Astrocyte (in vitro differentiated cells and primary cell): ENCODE measurements at regions not wholly inside any gene's neighbourhood (a gene's known extent, or its start where the extent isn't known, plus 50 kb on each side); places are given as distances from the start of the nearest gene placed in this dataset.

Experiments used
- DNase-seq: peaks from one replicate; pipeline ENCODE4 v3.0.0-alpha.2; 2010; ENCODE audit warnings: low read depth
- FAIRE-seq: peaks from 2 replicates; lab custom pipeline; 2011; peaks lifted over from hg19 to GRCh38; lab: Jason Lieb, UNC
- H2AFZ ChIP-seq: 2 replicates; pipeline ENCODE4 v1.6.0; 2012; ENCODE audit warnings: low read depth, low read length, inconsistent platforms
- H3K27ac ChIP-seq: 2 replicates; pipeline ENCODE4 v1.5.1; 2011; ENCODE audit warnings: low read depth, low read length, inconsistent platforms
- H3K27me3 ChIP-seq: 2 replicates; pipeline ENCODE4 v1.6.0; 2011; ENCODE audit warnings: low read length, inconsistent platforms; ENCODE audit not compliant: insufficient read depth
- H3K36me3 ChIP-seq: 2 replicates; pipeline ENCODE4 v1.5.1; 2011; ENCODE audit warnings: low read length, inconsistent platforms; ENCODE audit not compliant: insufficient read depth
- H3K4me1 ChIP-seq: 2 replicates; pipeline ENCODE4 v1.5.1; 2011; ENCODE audit warnings: low read length, inconsistent platforms; ENCODE audit not compliant: insufficient read depth
- H3K4me2 ChIP-seq: 2 replicates; pipeline ENCODE4 v1.6.0; 2012; ENCODE audit warnings: low read length, inconsistent platforms
- H3K4me3 ChIP-seq: 2 replicates; pipeline ENCODE4 v1.5.1; 2011; ENCODE audit warnings: low read depth, mild to moderate bottlenecking, low read length, inconsistent platforms; ENCODE audit not compliant: insufficient read depth
- H3K79me2 ChIP-seq: 2 replicates; pipeline ENCODE4 v1.6.0; 2012; ENCODE audit warnings: mild to moderate bottlenecking, low read length, inconsistent platforms; ENCODE audit not compliant: insufficient read depth
- H3K9ac ChIP-seq: 2 replicates; pipeline ENCODE4 v1.6.0; 2012; ENCODE audit warnings: mild to moderate bottlenecking, low read length, inconsistent platforms
- H3K9me3 ChIP-seq: 2 replicates; pipeline ENCODE4 v1.5.1; 2012; ENCODE audit warnings: low read depth, mild to moderate bottlenecking, low read length, inconsistent platforms; ENCODE audit not compliant: insufficient read depth
- H4K20me1 ChIP-seq: 2 replicates; pipeline ENCODE4 v1.6.0; 2012; ENCODE audit warnings: low read length, inconsistent platforms; ENCODE audit not compliant: insufficient read depth
- H3K27ac Mint-ChIP-seq: one replicate; pipeline ENCODE4 v1.8.0; 2021; ENCODE audit warnings: mild to moderate bottlenecking, mixed read lengths; ENCODE audit not compliant: unreplicated experiment
- H3K27me3 Mint-ChIP-seq: one replicate; pipeline ENCODE4 v1.8.0; 2021; ENCODE audit warnings: low read depth, mixed read lengths; ENCODE audit not compliant: unreplicated experiment
- H3K36me3 Mint-ChIP-seq: one replicate; pipeline ENCODE4 v1.8.0; 2021; ENCODE audit warnings: low read depth, mixed read lengths; ENCODE audit not compliant: unreplicated experiment
- H3K4me1 Mint-ChIP-seq: one replicate; pipeline ENCODE4 v1.8.0; 2021; ENCODE audit warnings: low read depth, mixed read lengths; ENCODE audit not compliant: unreplicated experiment
- H3K4me3 Mint-ChIP-seq: one replicate; pipeline ENCODE4 v1.8.0; 2021; ENCODE audit warnings: mild to moderate bottlenecking, moderate library complexity, mixed read lengths; ENCODE audit not compliant: unreplicated experiment
- H3K9me3 Mint-ChIP-seq: one replicate; pipeline ENCODE4 v1.8.0; 2021; ENCODE audit warnings: mild to moderate bottlenecking, mixed read lengths; ENCODE audit not compliant: unreplicated experiment
- EZH2 ChIP-seq: IDR thresholded peaks from 2 replicates; pipeline ENCODE4 v1.6.1; 2012; ENCODE audit warnings: mild to moderate bottlenecking, low read length, inconsistent platforms; ENCODE audit not compliant: insufficient read depth
- TF ChIP-seq, protein P1 (sequence below): IDR thresholded peaks from 2 replicates; pipeline ENCODE4 v1.5.1; 2011; ENCODE audit warnings: low read depth, mild to moderate bottlenecking, inconsistent platforms, low read length, moderate library complexity; ENCODE audit not compliant: insufficient read depth

DNA sequence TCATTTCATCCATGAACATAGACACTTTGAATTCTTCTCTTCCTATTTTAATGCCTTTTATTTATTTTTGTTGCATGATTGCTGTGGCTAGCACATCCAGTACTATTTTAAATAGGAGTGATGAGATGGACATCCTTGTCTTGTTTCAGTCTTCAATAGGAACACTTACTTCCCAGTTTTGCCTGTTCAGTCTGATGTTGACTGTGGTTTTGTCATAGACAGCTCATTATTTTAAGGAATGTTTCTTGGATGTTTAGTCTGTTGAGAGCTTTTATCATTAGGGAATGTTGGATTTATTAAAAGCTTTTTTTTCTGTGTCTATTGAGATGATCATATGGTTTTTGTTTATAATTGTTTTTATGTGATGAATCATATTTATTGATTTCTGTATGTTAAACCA lies 586.6 kb downstream of the SLITRK1 start:
- no peaks in the 10 kb centered on the region for H3K4me1 Mint-ChIP-seq
- no peak overlapping the region for H3K4me3 Mint-ChIP-seq
- Histone ChIP-seq H3K9ac (no peak overlapping the region), H3K9me3 (no peaks in the 10 kb centered on the region), H3K4me3 (no peak overlapping the region), H2AFZ (no peak overlapping the region), H4K20me1 (no peaks in the 10 kb centered on the region), H3K4me1 (no peaks in the 10 kb centered on the region), H3K36me3 (no peaks in the 10 kb centered on the region), H3K4me2 (no peak overlapping the region), H3K27ac (no peak overlapping the region), H3K79me2 (no peaks in the 10 kb centered on the region), H3K27me3 (no peaks in the 10 kb centered on the region)
- DNase-seq (no peak), FAIRE-seq (no peak)
- TF ChIP-seq, protein P1, sequence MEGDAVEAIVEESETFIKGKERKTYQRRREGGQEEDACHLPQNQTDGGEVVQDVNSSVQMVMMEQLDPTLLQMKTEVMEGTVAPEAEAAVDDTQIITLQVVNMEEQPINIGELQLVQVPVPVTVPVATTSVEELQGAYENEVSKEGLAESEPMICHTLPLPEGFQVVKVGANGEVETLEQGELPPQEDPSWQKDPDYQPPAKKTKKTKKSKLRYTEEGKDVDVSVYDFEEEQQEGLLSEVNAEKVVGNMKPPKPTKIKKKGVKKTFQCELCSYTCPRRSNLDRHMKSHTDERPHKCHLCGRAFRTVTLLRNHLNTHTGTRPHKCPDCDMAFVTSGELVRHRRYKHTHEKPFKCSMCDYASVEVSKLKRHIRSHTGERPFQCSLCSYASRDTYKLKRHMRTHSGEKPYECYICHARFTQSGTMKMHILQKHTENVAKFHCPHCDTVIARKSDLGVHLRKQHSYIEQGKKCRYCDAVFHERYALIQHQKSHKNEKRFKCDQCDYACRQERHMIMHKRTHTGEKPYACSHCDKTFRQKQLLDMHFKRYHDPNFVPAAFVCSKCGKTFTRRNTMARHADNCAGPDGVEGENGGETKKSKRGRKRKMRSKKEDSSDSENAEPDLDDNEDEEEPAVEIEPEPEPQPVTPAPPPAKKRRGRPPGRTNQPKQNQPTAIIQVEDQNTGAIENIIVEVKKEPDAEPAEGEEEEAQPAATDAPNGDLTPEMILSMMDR, result no peak
- no peak for TF ChIP-seq EZH2
- no peak overlapping the region for H3K27ac Mint-ChIP-seq
- H3K27me3 Mint-ChIP-seq, result no peaks in the 10 kb centered on the region
- no peaks in the 10 kb centered on the region for H3K9me3 Mint-ChIP-seq
- no peaks in the 10 kb centered on the region for H3K36me3 Mint-ChIP-seq

DNA sequence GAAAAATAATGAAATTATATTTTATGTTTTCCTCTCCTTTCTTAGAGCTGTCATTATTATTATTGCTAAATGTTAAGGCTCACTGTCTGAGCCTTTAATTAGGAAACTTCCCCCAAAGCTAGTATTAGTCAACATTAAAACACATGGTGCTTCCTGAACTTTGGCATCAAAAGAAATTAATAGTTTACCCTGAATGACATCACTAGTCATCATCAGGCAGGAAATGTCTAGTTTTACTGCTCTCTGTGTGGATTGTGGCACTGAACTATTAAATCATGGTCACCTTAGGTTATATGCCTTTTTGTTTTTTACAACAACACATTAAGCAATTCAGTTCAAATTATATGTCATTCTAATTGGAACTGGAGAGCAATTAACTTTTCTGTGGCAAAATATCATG lies 595.5 kb downstream of the SLITRK1 start:
- Mint-ChIP-seq H3K4me1 (no peaks in the 10 kb centered on the region), H3K9me3 (no peaks in the 10 kb centered on the region), H3K27me3 (no peaks in the 10 kb centered on the region), H3K27ac (no peak overlapping the region), H3K36me3 (no peaks in the 10 kb centered on the region), H3K4me3 (no peak overlapping the region)
- Histone ChIP-seq H3K36me3 (no peaks in the 10 kb centered on the region), H3K4me1 (no peaks in the 10 kb centered on the region), H3K79me2 (no peaks in the 10 kb centered on the region), H3K27me3 (no peaks in the 10 kb centered on the region), H3K27ac (no peak overlapping the region), H3K4me3 (no peak overlapping the region), H3K4me2 (no peak overlapping the region), H3K9me3 (no peaks in the 10 kb centered on the region), H4K20me1 (no peaks in the 10 kb centered on the region), H3K9ac (no peak overlapping the region), H2AFZ (no peak overlapping the region)
- no peak for DNase-seq
- no peak for FAIRE-seq
- no peak for TF ChIP-seq EZH2
- TF ChIP-seq, protein P1, result no peak

DNA sequence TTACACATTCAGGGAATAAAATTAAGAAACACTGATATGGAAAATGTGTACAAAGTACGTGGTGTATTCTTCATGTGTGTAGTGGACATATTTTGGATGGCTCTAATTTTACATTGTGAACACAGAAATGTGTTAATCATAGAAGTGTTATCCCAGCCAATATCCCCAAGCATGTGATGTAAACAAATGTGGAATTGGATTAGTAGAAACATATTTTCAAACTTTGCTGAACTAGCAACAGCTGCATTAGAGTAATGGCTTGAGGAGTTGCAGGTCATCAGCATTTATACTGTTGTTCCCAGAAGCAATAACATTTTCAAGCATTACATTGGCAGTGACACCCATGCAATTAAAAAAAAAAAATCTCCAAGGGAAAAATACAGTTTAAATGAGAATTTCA lies 600.6 kb downstream of the SLITRK1 start:
- no peak overlapping the region for H3K4me3 Mint-ChIP-seq

More for the DNA sequence above, 600.6 kb downstream of the SLITRK1 start:
- Mint-ChIP-seq H3K27ac (no peak overlapping the region), H3K9me3 (no peaks in the 10 kb centered on the region), H3K4me1 (no peaks in the 10 kb centered on the region), H3K36me3 (no peaks in the 10 kb centered on the region), H3K27me3 (no peaks in the 10 kb centered on the region)
- Histone ChIP-seq H3K9me3 (no peaks in the 10 kb centered on the region), H3K79me2 (no peaks in the 10 kb centered on the region), H3K4me1 (no peaks in the 10 kb centered on the region), H3K27me3 (no peaks in the 10 kb centered on the region), H3K27ac (no peak overlapping the region), H3K36me3 (no peaks in the 10 kb centered on the region), H4K20me1 (no peaks in the 10 kb centered on the region), H3K4me3 (no peak overlapping the region), H3K9ac (no peak overlapping the region), H2AFZ (no peak overlapping the region), H3K4me2 (no peak overlapping the region)
- DNase-seq (no peak), FAIRE-seq (no peak)
- no peak for TF ChIP-seq EZH2
- TF ChIP-seq, protein P1, result no peak
